GM23338 (cell line): ENCODE measurements at regions not wholly inside any gene's neighbourhood (a gene's known extent, or its start where the extent isn't known, plus 50 kb on each side); places are given as distances from the start of the nearest gene placed in this dataset.

Experiments
- ATAC-seq: fragments of 200-7000 bp; cut with Tn5 transposase; 3 replicates; pipeline ENCODE4 v1.9.1; 2020
- DNase-seq: peaks from one replicate; pipeline ENCODE4 v3.0.0-alpha.2; 2015; ENCODE audit warnings: low spot score
- H2AFZ ChIP-seq: fragments of 200-600 bp; sonication (generic); 2 replicates; pipeline ENCODE4 v1.8.0; 2016; ENCODE audit warnings: antibody characterized with exemption, mild to moderate bottlenecking, moderate library complexity
- H3F3A ChIP-seq: fragments of 200-600 bp; sonication (generic); replicated peaks from 2 replicates; pipeline ENCODE4 v1.8.0; 2017; ENCODE audit warnings: antibody characterized with exemption, mixed run types, low read depth
- H3K27ac ChIP-seq: fragments of 200-600 bp; sonication (generic); 2 replicates; pipeline ENCODE4 v1.6.1; 2016; ENCODE audit warnings: low read depth
- H3K27me3 ChIP-seq: fragments of 200-600 bp; sonication (generic); 2 replicates; pipeline ENCODE4 v1.8.0; 2016; ENCODE audit warnings: mild to moderate bottlenecking, mixed run types, moderate library complexity; ENCODE audit not compliant: insufficient read depth
- H3K36me3 ChIP-seq: fragments of 200-600 bp; sonication (generic); 2 replicates; pipeline ENCODE4 v1.8.0; 2016; ENCODE audit warnings: mild to moderate bottlenecking; ENCODE audit not compliant: insufficient read depth
- H3K4me1 ChIP-seq: fragments of 200-600 bp; sonication (generic); 2 replicates; pipeline ENCODE4 v1.8.0; 2016; ENCODE audit warnings: mild to moderate bottlenecking, moderate library complexity; ENCODE audit not compliant: insufficient read depth
- H3K4me2 ChIP-seq: fragments of 200-600 bp; sonication (generic); 2 replicates; pipeline ENCODE4 v1.7.1; 2017; ENCODE audit warnings: mixed run types
- H3K4me3 ChIP-seq: fragments of 200-600 bp; sonication (generic); 2 replicates; pipeline ENCODE4 v1.6.1; 2016; ENCODE audit warnings: mixed run types
- H3K79me2 ChIP-seq: fragments of 200-600 bp; sonication (generic); replicated peaks from 2 replicates; pipeline ENCODE4 v1.8.0; 2017; ENCODE audit warnings: mild to moderate bottlenecking; ENCODE audit not compliant: insufficient read depth
- H3K9me2 ChIP-seq: fragments of 200-600 bp; sonication (generic); 2 replicates; pipeline ENCODE4 v1.8.0; 2017; ENCODE audit not compliant: insufficient read depth
- H4K20me1 ChIP-seq: fragments of 200-600 bp; sonication (generic); replicated peaks from 2 replicates; pipeline ENCODE4 v1.8.0; 2017; ENCODE audit warnings: mild to moderate bottlenecking; ENCODE audit not compliant: insufficient read depth
- H3K27ac Mint-ChIP-seq: 2 replicates; pipeline ENCODE4 v1.8.0; 2020; ENCODE audit warnings: inconsistent platforms, mild to moderate bottlenecking, moderate library complexity, mixed read lengths
- H3K27me3 Mint-ChIP-seq: 3 replicates; pipeline ENCODE4 v1.8.0; 2022; ENCODE audit warnings: low read depth, mild to moderate bottlenecking, moderate library complexity, mixed read lengths, inconsistent platforms; ENCODE audit not compliant: insufficient read depth, poor library complexity
- H3K36me3 Mint-ChIP-seq: 3 replicates; pipeline ENCODE4 v1.8.0; 2021; ENCODE audit warnings: low read depth, mild to moderate bottlenecking, inconsistent platforms, moderate library complexity, mixed read lengths
- H3K4me1 Mint-ChIP-seq: 3 replicates; pipeline ENCODE4 v1.8.0; 2020; ENCODE audit warnings: mild to moderate bottlenecking, inconsistent platforms, mixed read lengths
- H3K4me3 Mint-ChIP-seq: 3 replicates; pipeline ENCODE4 v1.8.0; 2021; ENCODE audit warnings: moderate library complexity, mild to moderate bottlenecking, inconsistent platforms, mixed read lengths
- H3K9me3 Mint-ChIP-seq: 3 replicates; pipeline ENCODE4 v1.8.0; 2020; ENCODE audit warnings: moderate library complexity, mild to moderate bottlenecking, inconsistent platforms, mixed read lengths
- CREB1 ChIP-seq: fragments of 250-450 bp; sonication (Bioruptor Pico); IDR thresholded peaks from 2 replicates; pipeline ENCODE4 v1.5.0; 2020; ENCODE audit warnings: low read depth, mild to moderate bottlenecking, moderate library complexity
- CTCF ChIP-seq, 2 experiments: fragments of 200-600 bp in 1 of 2; sonication (generic) in 1 of 2; conservative IDR thresholded peaks; 2 replicates each; pipeline versions ENCODE4 v1.5.1 to v1.6.1; 2016 to 2017; ENCODE audit warnings: antibody characterized with exemption in 2 of 2, low read depth in 2 of 2, mild to moderate bottlenecking in 2 of 2, moderate library complexity in 1 of 2
- ETS1 ChIP-seq: IDR thresholded peaks from 2 replicates; pipeline ENCODE4 v1.6.1; 2016; ENCODE audit warnings: antibody characterized with exemption
- EZH2 ChIP-seq: fragments of 200-600 bp; sonication (generic); IDR thresholded peaks from one replicate; pipeline ENCODE4 v1.8.0; 2017; ENCODE audit warnings: antibody characterized with exemption, mild to moderate bottlenecking, low read depth; ENCODE audit not compliant: unreplicated experiment
- JUNB ChIP-seq: IDR thresholded peaks from one replicate; pipeline ENCODE4 v1.6.1; 2016; ENCODE audit warnings: antibody characterized with exemption; ENCODE audit not compliant: unreplicated experiment
- NANOG ChIP-seq: IDR thresholded peaks from 2 replicates; pipeline ENCODE4 v1.6.1; 2016; ENCODE audit warnings: antibody characterized with exemption, borderline replicate concordance
- POLR2AphosphoS5 ChIP-seq: IDR thresholded peaks from 2 replicates; pipeline ENCODE4 v1.6.1; 2016; ENCODE audit warnings: antibody characterized with exemption, low read depth
- REST ChIP-seq: IDR thresholded peaks from one replicate; pipeline ENCODE4 v1.6.1; 2018; ENCODE audit warnings: antibody characterized with exemption; ENCODE audit not compliant: unreplicated experiment
- STAT1 ChIP-seq: IDR thresholded peaks from one replicate; pipeline ENCODE4 v1.6.1; 2016; ENCODE audit warnings: antibody characterized with exemption; ENCODE audit not compliant: unreplicated experiment
- ZNF462 ChIP-seq: fragments of 250-450 bp; sonication (Bioruptor Pico); IDR thresholded peaks from 2 replicates; pipeline ENCODE4 v1.5.0; 2020; ENCODE audit warnings: mild to moderate bottlenecking, moderate library complexity

- Histone ChIP-seq H4K20me1 (no peaks in the 10 kb centered on the region), H3K79me2 (no peaks in the 10 kb centered on the region), H3K9me2 (peaks cover 2% of the 10 kb centered on the region; the same call in 1 of the 2 replicates), H3F3A (no peaks in the 10 kb centered on the region), H3K27me3 (no peaks in the 10 kb centered on the region), H3K4me3 (no peak overlapping the region), H3K36me3 (no peaks in the 10 kb centered on the region), H3K4me1 (no peaks in the 10 kb centered on the region), H2AFZ (no peak overlapping the region), H3K4me2 (no peak overlapping the region), H3K27ac (no peak overlapping the region)
- DNase-seq, result no peak
- no peak overlapping the region for H3K27ac Mint-ChIP-seq
- H3K4me3 Mint-ChIP-seq, result no peak overlapping the region
- H3K27me3 Mint-ChIP-seq, result no peaks in the 10 kb centered on the region
- ATAC-seq, result no peak
- H3K36me3 Mint-ChIP-seq, result no peaks in the 10 kb centered on the region
- H3K9me3 Mint-ChIP-seq, result no peaks in the 10 kb centered on the region
- no peak for TF ChIP-seq ETS1
- peak in 1 of 2 experiments; percentile 38; a peak in 2 of 4 replicates for TF ChIP-seq CTCF (conservative IDR thresholded peaks at IDR 0.05; ENCODE audit: low read depth in 2 of 2)
- TF ChIP-seq CREB1 (CRISPR knock-in tag), result no peak
- H3K4me1 Mint-ChIP-seq, result no peaks in the 10 kb centered on the region
Measured at GRCh38 chr6:102701019-102701418, 1307.5 kb downstream of the GRIK2 start.

- no peaks in the 10 kb centered on the region for H3K27me3 Mint-ChIP-seq
- H3K4me3 Mint-ChIP-seq, result no peak overlapping the region
- H3K27ac Mint-ChIP-seq, result no peak overlapping the region
- Histone ChIP-seq H3K4me3 (no peak overlapping the region), H4K20me1 (no peaks in the 10 kb centered on the region), H3K9me2 (no peaks in the 10 kb centered on the region), H3K36me3 (no peaks in the 10 kb centered on the region), H3K27me3 (no peaks in the 10 kb centered on the region), H3K79me2 (no peaks in the 10 kb centered on the region), H3K27ac (no peak overlapping the region), H3F3A (no peaks in the 10 kb centered on the region), H3K4me2 (no peak overlapping the region), H3K4me1 (no peaks in the 10 kb centered on the region), H2AFZ (no peak overlapping the region)
- no peaks in the 10 kb centered on the region for H3K36me3 Mint-ChIP-seq
- ATAC-seq (no peak), DNase-seq (no peak)
- no peaks in the 10 kb centered on the region for H3K9me3 Mint-ChIP-seq
- no peak for TF ChIP-seq ZNF462 (CRISPR knock-in tag)
- TF ChIP-seq POLR2AphosphoS5, result no peak
- TF ChIP-seq JUNB, result no peak
- no peak for TF ChIP-seq CREB1 (CRISPR knock-in tag)
- TF ChIP-seq STAT1, result no peak
- TF ChIP-seq NANOG, result no peak
- TF ChIP-seq REST, result no peak
- no peak for TF ChIP-seq EZH2
- no peaks in the 10 kb centered on the region for H3K4me1 Mint-ChIP-seq
Measured at GRCh38 chr6:102686461-102686860, 1293.0 kb downstream of the GRIK2 start.
